ENCODE measurements at regions not wholly inside any gene's neighbourhood (a gene's known extent, or its start where the extent isn't known, plus 50 kb on each side); places are given as distances from the start of the nearest gene placed in this dataset.

DNA sequence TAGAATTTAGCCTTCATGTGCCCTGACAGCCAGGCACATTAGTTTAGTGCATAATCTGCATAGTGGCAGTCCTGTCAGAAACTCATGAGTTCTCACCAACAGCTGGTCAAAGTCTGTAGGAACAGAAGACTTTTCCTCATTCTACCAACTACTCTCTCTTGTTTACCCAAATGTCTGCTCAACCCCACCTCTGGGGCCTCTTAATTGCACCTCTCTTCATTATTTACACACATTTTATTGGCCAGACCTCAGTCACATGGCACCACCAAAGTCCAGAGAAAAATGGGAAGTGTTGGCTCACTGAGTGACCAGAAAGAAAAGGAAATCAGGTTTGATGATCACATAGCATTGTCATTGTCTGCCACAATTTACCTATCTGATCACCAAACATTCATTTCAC, 114.6 kb upstream of the PLXNC1 start:
- TF ChIP-seq EZH2 (IDR thresholded peaks at IDR 0.05; ENCODE audit: insufficient read depth, poor library complexity, severe bottlenecking) (no peak), EZH2phosphoT487 (IDR thresholded peaks at IDR 0.05; ENCODE audit: insufficient read depth, low read depth) (no peak)

Data from GM23248 (cell line).